Skeletal muscle satellite cell (primary cell): ENCODE measurements at regions not wholly inside any gene's neighbourhood (a gene's known extent, or its start where the extent isn't known, plus 50 kb on each side); places are given as distances from the start of the nearest gene placed in this dataset.
A peak's percentile ranks its signal among the peaks of the same experiment; 100 is the strongest.

Experiments
- H3K27me3 ChIP-seq: 2 replicates; pipeline ENCODE4 v1.7.0; 2013; ENCODE audit warnings: low read length; ENCODE audit not compliant: control insufficient read depth, insufficient read depth
- H3K36me3 ChIP-seq: 2 replicates; pipeline ENCODE4 v1.7.0; 2013; ENCODE audit warnings: mild to moderate bottlenecking, control low read depth, low read length; ENCODE audit not compliant: insufficient read depth
- H3K4me1 ChIP-seq: 2 replicates; pipeline ENCODE4 v1.7.0; 2013; ENCODE audit warnings: low read length; ENCODE audit not compliant: control insufficient read depth, insufficient read depth
- H3K4me2 ChIP-seq: 2 replicates; pipeline ENCODE4 v1.7.0; 2013; ENCODE audit warnings: mild to moderate bottlenecking, low read length
- H3K4me3 ChIP-seq: 2 replicates; pipeline ENCODE4 v1.7.0; 2013; ENCODE audit warnings: low read length
- H3K9ac ChIP-seq: 2 replicates; pipeline ENCODE4 v1.7.0; 2013; ENCODE audit warnings: mild to moderate bottlenecking, low read depth, low read length, moderate library complexity
- H3K9me3 ChIP-seq: replicated peaks from 2 replicates; pipeline ENCODE4 v1.7.0; 2013; ENCODE audit warnings: mild to moderate bottlenecking, control low read depth, low read length

GRCh38 chr11:112795142-112795815, 165.9 kb upstream of the NCAM1 start:
- H3K36me3 ChIP-seq: no peaks in the 10 kb centered on the region
- H3K9ac ChIP-seq: peak overlapping the region; percentile 25
- H3K27me3 ChIP-seq: no peaks in the 10 kb centered on the region
- no peaks in the 10 kb centered on the region for H3K9me3 ChIP-seq
- H3K4me1 ChIP-seq: peaks cover 28% of the 10 kb centered on the region
- H3K4me2 ChIP-seq: peak overlapping the region; percentile 35
- no peak overlapping the region for H3K4me3 ChIP-seq

GRCh38 chr11:112795911-112796649, 165.1 kb upstream of the NCAM1 start:
- Histone ChIP-seq H3K4me1 (peaks cover 28% of the 10 kb centered on the region), H3K9me3 (no peaks in the 10 kb centered on the region), H3K27me3 (no peaks in the 10 kb centered on the region), H3K4me3 (no peak overlapping the region), H3K36me3 (no peaks in the 10 kb centered on the region), H3K9ac (no peak overlapping the region), H3K4me2 (no peak overlapping the region)

- Histone ChIP-seq H3K27me3 (no peaks in the 10 kb centered on the region), H3K36me3 (no peaks in the 10 kb centered on the region), H3K9ac (no peak overlapping the region), H3K9me3 (no peaks in the 10 kb centered on the region), H3K4me3 (no peak overlapping the region), H3K4me2 (no peak overlapping the region), H3K4me1 (peaks cover 28% of the 10 kb centered on the region)
These were observed 164.1 kb upstream of the NCAM1 start for GRCh38 chr11:112797092-112797491.

GRCh38 chr11:112797648-112798293, 163.4 kb upstream of the NCAM1 start:
- Histone ChIP-seq H3K4me3 (no peak overlapping the region), H3K36me3 (no peaks in the 10 kb centered on the region), H3K9ac (no peak overlapping the region), H3K4me2 (peak overlapping the region; percentile 49), H3K27me3 (no peaks in the 10 kb centered on the region), H3K9me3 (no peaks in the 10 kb centered on the region), H3K4me1 (peaks cover 28% of the 10 kb centered on the region)

- Histone ChIP-seq H3K9me3 (no peaks in the 10 kb centered on the region), H3K4me1 (peaks cover 8% of the 10 kb centered on the region), H3K27me3 (no peaks in the 10 kb centered on the region), H3K4me2 (no peak overlapping the region), H3K9ac (no peak overlapping the region), H3K36me3 (no peaks in the 10 kb centered on the region), H3K4me3 (no peak overlapping the region)
These were observed 160.0 kb upstream of the NCAM1 start for GRCh38 chr11:112801025-112801816.

GRCh38 chr11:112801817-112802088, 159.5 kb upstream of the NCAM1 start:
- Histone ChIP-seq H3K4me2 (no peak overlapping the region), H3K36me3 (no peaks in the 10 kb centered on the region), H3K9me3 (no peaks in the 10 kb centered on the region), H3K9ac (no peak overlapping the region), H3K27me3 (no peaks in the 10 kb centered on the region), H3K4me3 (no peak overlapping the region), H3K4me1 (peaks cover 6% of the 10 kb centered on the region)

GRCh38 chr11:112805658-112806057, 155.6 kb upstream of the NCAM1 start:
- Histone ChIP-seq H3K4me1 (no peaks in the 10 kb centered on the region), H3K36me3 (no peaks in the 10 kb centered on the region), H3K27me3 (no peaks in the 10 kb centered on the region), H3K9ac (no peak overlapping the region), H3K9me3 (no peaks in the 10 kb centered on the region), H3K4me3 (no peak overlapping the region), H3K4me2 (no peak overlapping the region)

GRCh38 chr11:112806256-112806655, 155.0 kb upstream of the NCAM1 start:
- no peaks in the 10 kb centered on the region for H3K4me1 ChIP-seq
- no peak overlapping the region for H3K4me2 ChIP-seq
- no peak overlapping the region for H3K4me3 ChIP-seq
- H3K9ac ChIP-seq: no peak overlapping the region
- H3K27me3 ChIP-seq: no peaks in the 10 kb centered on the region
- no peaks in the 10 kb centered on the region for H3K36me3 ChIP-seq
- H3K9me3 ChIP-seq: no peaks in the 10 kb centered on the region

GRCh38 chr11:112806876-112807275, 154.3 kb upstream of the NCAM1 start:
- no peaks in the 10 kb centered on the region for H3K4me1 ChIP-seq
- H3K4me2 ChIP-seq: no peak overlapping the region
- H3K27me3 ChIP-seq: no peaks in the 10 kb centered on the region
- no peaks in the 10 kb centered on the region for H3K9me3 ChIP-seq
- H3K36me3 ChIP-seq: no peaks in the 10 kb centered on the region
- no peak overlapping the region for H3K9ac ChIP-seq
- H3K4me3 ChIP-seq: no peak overlapping the region

GRCh38 chr11:112809429-112809828, 151.8 kb upstream of the NCAM1 start:
- H3K9ac ChIP-seq: no peak overlapping the region
- no peak overlapping the region for H3K4me3 ChIP-seq
- H3K9me3 ChIP-seq: no peaks in the 10 kb centered on the region
- H3K4me2 ChIP-seq: no peak overlapping the region
- no peaks in the 10 kb centered on the region for H3K36me3 ChIP-seq
- no peaks in the 10 kb centered on the region for H3K4me1 ChIP-seq
- no peaks in the 10 kb centered on the region for H3K27me3 ChIP-seq

GRCh38 chr11:112810951-112811350, 150.3 kb upstream of the NCAM1 start:
- no peaks in the 10 kb centered on the region for H3K27me3 ChIP-seq
- no peaks in the 10 kb centered on the region for H3K4me1 ChIP-seq
- no peaks in the 10 kb centered on the region for H3K9me3 ChIP-seq
- no peaks in the 10 kb centered on the region for H3K36me3 ChIP-seq
- H3K9ac ChIP-seq: no peak overlapping the region
- no peak overlapping the region for H3K4me3 ChIP-seq
- no peak overlapping the region for H3K4me2 ChIP-seq
